Anterior cingulate cortex (tissue), 58 donors: ENCODE measurements at regions not wholly inside any gene's neighbourhood (a gene's known extent, or its start where the extent isn't known, plus 50 kb on each side); places are given as distances from the start of the nearest gene placed in this dataset.

Experiments used
- DNase-seq, 58 donors: peaks; one replicate each; lab custom pipeline; 2025; lab: John Stamatoyannopoulos, UW

- DNase-seq, result no peak
These were observed 161.3 kb upstream of the GGTLC1 start for GRCh38 chr20:24149881-24150307.

GRCh38 chr20:24149175-24149574 lies 160.6 kb upstream of the GGTLC1 start:
- no peak for DNase-seq

- no peak for DNase-seq
These were observed 159.8 kb upstream of the GGTLC1 start for GRCh38 chr20:24148372-24148771.

DNA sequence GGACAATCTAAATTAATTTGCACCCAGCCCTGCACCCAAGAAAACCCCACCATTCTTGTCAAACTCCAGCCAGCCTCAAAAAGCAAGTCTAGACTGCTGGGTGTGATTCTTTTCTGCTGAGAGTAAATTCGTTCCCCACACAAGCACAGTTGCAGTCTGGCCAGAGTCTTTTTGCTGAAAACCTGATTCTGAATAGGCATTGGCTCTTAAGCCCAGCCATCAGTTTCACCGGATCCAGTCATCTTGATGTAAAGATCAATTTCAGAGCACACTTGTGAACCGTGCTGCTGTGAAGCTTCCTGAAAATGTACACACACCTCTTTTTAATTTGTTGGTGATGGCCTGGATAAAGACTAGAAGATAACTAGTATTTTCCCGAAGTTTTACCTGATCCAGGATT lies 159.4 kb upstream of the GGTLC1 start:
- DNase-seq, result no peak

- no peak for DNase-seq
These were observed 158.9 kb upstream of the GGTLC1 start for GRCh38 chr20:24147479-24147878.

- DNase-seq, result no peak
These were observed 157.7 kb upstream of the GGTLC1 start for GRCh38 chr20:24146231-24146634.

DNA sequence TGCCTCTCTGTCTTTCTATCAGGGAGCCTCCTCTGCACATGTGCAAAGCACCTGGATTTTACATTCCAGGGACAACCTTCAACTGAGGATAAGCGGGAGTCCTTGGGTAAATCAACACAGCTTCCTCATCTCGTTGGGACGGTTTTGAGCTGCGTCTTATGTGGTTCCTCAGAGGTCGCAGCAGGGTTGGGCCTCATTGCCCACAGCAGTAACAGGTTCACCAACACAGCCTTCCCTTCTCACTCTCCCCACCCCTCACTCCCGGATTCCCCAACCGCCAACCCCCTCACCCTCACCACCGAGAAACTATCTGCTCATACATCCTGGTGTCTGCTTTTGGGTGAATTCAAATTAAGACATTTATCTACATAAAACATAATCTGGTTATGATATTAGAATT lies 155.8 kb upstream of the GGTLC1 start:
- DNase-seq, result no peak

- DNase-seq, result no peak
These were observed 152.5 kb upstream of the GGTLC1 start for GRCh38 chr20:24141111-24141510.

DNA sequence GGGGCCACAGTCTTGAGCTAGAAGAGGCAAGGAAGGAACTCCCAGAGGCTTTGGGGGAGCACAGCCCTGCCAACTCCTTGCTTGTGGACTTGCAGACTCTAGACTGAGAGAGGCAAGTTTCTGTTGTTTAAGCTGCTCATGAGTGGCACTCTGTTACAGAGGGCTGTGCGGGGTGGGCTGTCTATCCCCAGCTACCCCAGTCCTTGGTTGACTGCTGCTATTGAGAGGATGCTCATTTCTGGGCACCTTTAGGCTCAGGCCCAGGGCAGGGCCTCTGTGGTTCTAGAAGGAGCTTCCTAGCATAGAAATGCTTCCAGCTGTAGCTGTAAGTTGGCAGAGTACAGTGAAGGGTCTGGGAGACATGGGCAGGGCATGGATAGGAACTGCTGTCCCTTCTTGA lies 151.3 kb upstream of the GGTLC1 start:
- DNase-seq, result no peak

DNA sequence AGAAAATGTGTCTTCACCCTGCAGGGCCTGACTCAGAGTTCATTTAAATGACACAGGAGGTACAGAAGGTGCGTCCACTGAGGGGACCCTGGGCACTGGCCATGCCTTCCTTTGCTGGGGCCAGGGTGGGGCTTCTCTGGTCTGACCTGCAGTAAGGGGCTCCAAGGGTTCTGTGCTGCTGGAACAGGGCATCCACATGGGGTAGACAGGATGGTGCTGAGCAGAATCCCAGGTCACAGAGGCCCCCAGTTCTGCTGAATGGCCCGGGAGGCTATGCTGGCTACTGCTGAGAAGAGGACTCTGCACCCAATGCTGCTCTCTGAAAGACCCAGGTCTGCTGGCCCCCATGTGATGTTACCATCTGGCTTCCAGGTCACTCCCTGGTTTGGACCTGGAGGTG lies 150.4 kb upstream of the GGTLC1 start:
- DNase-seq, result no peak

DNA sequence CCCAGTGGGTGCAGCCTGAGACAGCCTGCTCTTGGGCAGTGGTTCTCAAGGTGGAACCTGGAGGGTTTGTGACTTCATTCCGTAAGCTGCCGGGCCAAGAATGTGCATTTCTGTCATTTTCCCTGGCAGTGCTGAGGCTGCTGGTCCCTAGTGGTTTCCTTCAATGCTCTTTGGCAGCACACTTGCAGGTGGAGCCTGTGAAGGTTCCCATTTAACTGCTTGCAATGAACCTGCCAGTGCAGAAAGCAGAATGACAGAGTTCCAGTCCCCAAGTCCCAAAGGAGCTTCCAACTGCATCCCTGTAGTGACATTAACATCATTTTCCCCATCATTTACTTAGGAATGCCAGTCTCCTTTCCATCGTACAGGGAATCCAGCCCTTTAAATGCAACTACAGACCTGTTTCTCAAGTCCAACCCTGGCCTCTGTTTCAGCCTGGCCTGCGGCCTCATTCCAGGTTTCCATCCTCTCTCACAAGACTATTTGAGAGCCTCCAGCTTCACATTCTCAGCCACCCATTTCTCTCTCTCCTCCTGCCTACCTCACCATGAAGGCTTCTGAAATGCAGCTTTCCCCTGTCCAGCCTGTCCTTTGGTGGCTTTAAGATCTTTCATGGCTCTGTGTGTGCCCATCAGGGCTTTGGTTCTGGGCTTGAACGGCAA lies 149.7 kb upstream of the GGTLC1 start:
- DNase-seq, result no peak

- no peak for DNase-seq
These were observed 148.2 kb upstream of the GGTLC1 start for GRCh38 chr20:24136659-24137246.

DNA sequence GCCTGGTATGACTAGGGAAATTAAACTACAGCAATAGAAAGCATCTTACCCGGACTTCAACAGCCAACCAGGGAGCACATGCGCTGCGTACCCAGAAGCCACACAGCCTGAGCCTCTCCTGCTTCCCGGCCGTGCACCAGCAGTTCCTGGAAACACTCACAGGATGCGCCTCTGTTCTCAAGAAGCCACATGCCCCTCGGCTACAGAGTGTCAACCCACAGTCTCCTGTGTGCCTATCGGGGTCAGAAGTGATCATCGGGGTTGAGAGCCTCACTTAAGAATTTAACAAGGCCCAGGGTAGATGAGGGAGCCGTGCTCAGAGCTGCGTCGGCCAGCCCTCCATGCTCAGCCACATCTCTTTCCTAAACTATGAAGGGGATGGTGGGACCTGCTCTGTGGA lies 147.2 kb upstream of the GGTLC1 start:
- DNase-seq, result no peak

DNA sequence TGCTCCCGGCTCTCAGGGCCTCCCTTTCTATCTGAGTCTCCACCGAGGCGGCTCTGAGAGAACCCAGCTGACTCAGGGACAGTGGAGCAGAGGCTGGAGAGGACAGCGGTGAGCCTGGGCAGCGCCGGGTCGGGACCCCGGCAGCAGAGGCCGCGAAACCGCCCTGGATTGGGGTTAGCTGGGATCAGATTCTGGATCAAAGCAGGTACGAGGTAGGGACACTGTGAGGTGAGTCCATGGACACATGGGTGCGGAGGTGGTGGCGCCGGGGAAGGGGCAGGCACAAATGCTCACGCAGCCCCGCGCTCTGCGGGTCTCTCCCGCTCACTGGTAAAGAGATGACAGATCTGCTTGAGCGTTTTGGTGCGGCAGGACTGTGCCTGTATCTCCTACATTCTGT lies 146.4 kb upstream of the GGTLC1 start:
- no peak for DNase-seq

- DNase-seq, result no peak
These were observed 145.7 kb upstream of the GGTLC1 start for GRCh38 chr20:24134284-24134683.

GRCh38 chr20:24132246-24132645 lies 143.7 kb upstream of the GGTLC1 start:
- no peak for DNase-seq

DNA sequence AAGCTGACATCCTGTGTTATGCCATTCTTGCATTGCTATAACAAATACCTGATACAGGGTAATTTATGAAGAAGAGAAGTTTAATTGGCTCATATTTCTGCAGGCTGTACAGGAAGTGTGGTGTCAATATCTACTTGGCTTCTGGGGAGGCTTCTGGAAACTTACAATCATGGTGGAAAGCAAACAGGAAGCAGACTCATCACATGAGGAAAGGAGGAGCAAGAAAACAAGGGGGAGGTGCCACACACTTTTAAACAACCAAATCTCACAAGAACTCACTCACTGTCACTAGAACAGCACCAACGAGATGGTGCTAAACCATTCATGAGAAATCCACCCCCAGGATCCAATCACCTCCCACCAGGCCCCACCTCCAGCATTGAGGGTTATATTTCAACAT lies 143.1 kb upstream of the GGTLC1 start:
- DNase-seq, result no peak

- no peak for DNase-seq
These were observed 142.7 kb upstream of the GGTLC1 start for GRCh38 chr20:24131281-24131680.

GRCh38 chr20:24129641-24130040 lies 141.1 kb upstream of the GGTLC1 start:
- no peak for DNase-seq

DNA sequence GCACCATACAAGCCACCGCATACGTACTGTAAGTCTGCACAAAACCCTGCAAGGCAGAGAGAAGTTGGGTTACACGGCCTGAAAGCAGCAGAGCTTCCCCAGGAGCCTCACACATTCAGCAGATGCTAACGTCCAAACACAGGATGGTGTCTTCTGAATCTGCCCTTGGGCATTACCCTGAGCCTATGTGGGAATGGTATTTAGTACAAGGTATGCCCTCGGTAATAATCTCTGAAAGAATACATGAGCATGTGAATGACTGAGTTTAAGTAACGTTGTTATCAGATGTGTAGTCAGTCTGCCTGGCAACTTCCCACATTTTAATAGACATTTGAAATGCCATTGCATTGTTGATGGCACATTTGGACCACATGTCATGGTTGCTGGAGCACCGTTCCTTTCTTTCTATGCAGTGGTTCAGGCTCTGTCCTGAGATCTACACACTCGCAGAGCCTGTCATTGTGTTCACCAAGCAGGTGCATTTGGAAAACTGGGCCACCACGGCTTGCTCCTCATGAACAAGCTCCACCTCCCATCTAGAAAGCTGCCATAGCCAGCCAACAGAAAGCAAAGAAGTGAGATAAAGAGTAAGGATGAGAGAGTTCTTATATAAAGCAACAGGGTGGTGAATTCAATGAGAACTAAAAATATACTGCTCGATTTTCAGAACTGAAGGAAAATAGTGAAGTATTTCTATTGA lies 136.5 kb upstream of the GGTLC1 start:
- DNase-seq, result peak in 2 of 58 donors; percentile 13 to 23

GRCh38 chr20:24124003-24124402 lies 135.4 kb upstream of the GGTLC1 start:
- DNase-seq, result no peak
